ENCODE measurements at regions not wholly inside any gene's neighbourhood (a gene's known extent, or its start where the extent isn't known, plus 50 kb on each side); places are given as distances from the start of the nearest gene placed in this dataset.

GRCh38 chr1:184157394-184157742 lies 105.8 kb downstream of the TSEN15 start:
- 0% methylated on average over 1 of the region's 1 CpG for WGBS (ENCODE audit: low lambda C conversion rate)
- no TSS peak for BruUV-seq (replicated peaks)
- no peak overlapping the region for H2AFZ ChIP-seq (ENCODE audit: low read length)
- intact Hi-C loops (cut with micrococcal nuclease; ENCODE audit: unreplicated experiment) (no loop called here), in situ Hi-C loops (cut with HindIII; ENCODE audit: extremely low pct_ligation_motif_present, low pct_unique_long_range_greater_than_20kb) (no loop called here)
- H4K20me1 ChIP-seq (ENCODE audit: insufficient read depth, low read length) = no peaks in the 10 kb centered on the region
- H3K79me2 ChIP-seq (ENCODE audit: insufficient read depth, low read length) = no peaks in the 10 kb centered on the region
- no peak for ATAC-seq
- H3K4me3 ChIP-seq (replicated peaks in 1 of 3; ENCODE audit: insufficient read depth in 1 of 3, low read depth in 2 of 3, low read length in 3 of 3) = no peak overlapping the region
- peaks cover 0 to 23% of the 10 kb centered on the region in 2 experiments; a peak in 4 of 5 replicates for H3K27me3 ChIP-seq (ENCODE audit: control insufficient read depth in 1 of 2, insufficient read depth in 2 of 2, low read length in 2 of 2)
- FAIRE-seq = no peak
- H3K9ac ChIP-seq (ENCODE audit: insufficient read depth, low read depth, low read length) = no peak overlapping the region
- H3K4me1 ChIP-seq (ENCODE audit: insufficient read depth, low read length) = no peaks in the 10 kb centered on the region
- ChIA-PET POLR2A (no interaction called here), CTCF (ENCODE audit: low intra/inter-chr PET ratio, low total read pairs) (no interaction called here)
- H3K4me2 ChIP-seq (ENCODE audit: low read depth, low read length) = no peak overlapping the region
- DNase-seq (ENCODE audit: low spot score) = no peak
- H3K36me3 ChIP-seq (replicated peaks in 1 of 2; ENCODE audit: control insufficient read depth in 1 of 2, insufficient read depth in 2 of 2, low read length in 2 of 2) = no peaks in the 10 kb centered on the region
- H3K9me3 ChIP-seq (ENCODE audit: low read length) = no peaks in the 10 kb centered on the region
- H3K27ac ChIP-seq (ENCODE audit: extremely low read length, insufficient read depth, low read length) = no peak overlapping the region
- no peak for TF ChIP-seq TBX3 (IDR thresholded peaks at IDR 0.05; ENCODE audit: borderline replicate concordance)
- TF ChIP-seq BRF2 (CRISPR knock-in tag; IDR thresholded peaks at IDR 0.05) = no peak
- no peak for TF ChIP-seq KDM5A (IDR thresholded peaks at IDR 0.05; ENCODE audit: borderline replicate concordance, low read length)
- TF ChIP-seq SKIL (CRISPR knock-in tag; IDR thresholded peaks at IDR 0.05; ENCODE audit: borderline replicate concordance) = no peak
- TF ChIP-seq, protein P1, sequence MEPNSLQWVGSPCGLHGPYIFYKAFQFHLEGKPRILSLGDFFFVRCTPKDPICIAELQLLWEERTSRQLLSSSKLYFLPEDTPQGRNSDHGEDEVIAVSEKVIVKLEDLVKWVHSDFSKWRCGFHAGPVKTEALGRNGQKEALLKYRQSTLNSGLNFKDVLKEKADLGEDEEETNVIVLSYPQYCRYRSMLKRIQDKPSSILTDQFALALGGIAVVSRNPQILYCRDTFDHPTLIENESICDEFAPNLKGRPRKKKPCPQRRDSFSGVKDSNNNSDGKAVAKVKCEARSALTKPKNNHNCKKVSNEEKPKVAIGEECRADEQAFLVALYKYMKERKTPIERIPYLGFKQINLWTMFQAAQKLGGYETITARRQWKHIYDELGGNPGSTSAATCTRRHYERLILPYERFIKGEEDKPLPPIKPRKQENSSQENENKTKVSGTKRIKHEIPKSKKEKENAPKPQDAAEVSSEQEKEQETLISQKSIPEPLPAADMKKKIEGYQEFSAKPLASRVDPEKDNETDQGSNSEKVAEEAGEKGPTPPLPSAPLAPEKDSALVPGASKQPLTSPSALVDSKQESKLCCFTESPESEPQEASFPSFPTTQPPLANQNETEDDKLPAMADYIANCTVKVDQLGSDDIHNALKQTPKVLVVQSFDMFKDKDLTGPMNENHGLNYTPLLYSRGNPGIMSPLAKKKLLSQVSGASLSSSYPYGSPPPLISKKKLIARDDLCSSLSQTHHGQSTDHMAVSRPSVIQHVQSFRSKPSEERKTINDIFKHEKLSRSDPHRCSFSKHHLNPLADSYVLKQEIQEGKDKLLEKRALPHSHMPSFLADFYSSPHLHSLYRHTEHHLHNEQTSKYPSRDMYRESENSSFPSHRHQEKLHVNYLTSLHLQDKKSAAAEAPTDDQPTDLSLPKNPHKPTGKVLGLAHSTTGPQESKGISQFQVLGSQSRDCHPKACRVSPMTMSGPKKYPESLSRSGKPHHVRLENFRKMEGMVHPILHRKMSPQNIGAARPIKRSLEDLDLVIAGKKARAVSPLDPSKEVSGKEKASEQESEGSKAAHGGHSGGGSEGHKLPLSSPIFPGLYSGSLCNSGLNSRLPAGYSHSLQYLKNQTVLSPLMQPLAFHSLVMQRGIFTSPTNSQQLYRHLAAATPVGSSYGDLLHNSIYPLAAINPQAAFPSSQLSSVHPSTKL (CRISPR knock-in tag; IDR thresholded peaks at IDR 0.05) = no peak
- no peak for TF ChIP-seq ZNF296 (CRISPR knock-in tag; conservative IDR thresholded peaks at IDR 0.05)
- TF ChIP-seq, protein P2, sequence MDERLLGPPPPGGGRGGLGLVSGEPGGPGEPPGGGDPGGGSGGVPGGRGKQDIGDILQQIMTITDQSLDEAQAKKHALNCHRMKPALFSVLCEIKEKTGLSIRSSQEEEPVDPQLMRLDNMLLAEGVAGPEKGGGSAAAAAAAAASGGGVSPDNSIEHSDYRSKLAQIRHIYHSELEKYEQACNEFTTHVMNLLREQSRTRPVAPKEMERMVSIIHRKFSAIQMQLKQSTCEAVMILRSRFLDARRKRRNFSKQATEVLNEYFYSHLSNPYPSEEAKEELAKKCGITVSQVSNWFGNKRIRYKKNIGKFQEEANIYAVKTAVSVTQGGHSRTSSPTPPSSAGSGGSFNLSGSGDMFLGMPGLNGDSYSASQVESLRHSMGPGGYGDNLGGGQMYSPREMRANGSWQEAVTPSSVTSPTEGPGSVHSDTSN (CRISPR knock-in tag; IDR thresholded peaks at IDR 0.05) = no peak
- TF ChIP-seq MXD4 (CRISPR knock-in tag; IDR thresholded peaks at IDR 0.05) = no peak
- no peak for TF ChIP-seq ZNF768 (CRISPR knock-in tag; IDR thresholded peaks at IDR 0.05)
- no peak for TF ChIP-seq ZNF335 (CRISPR knock-in tag; IDR thresholded peaks at IDR 0.05)
- TF ChIP-seq, protein P3, sequence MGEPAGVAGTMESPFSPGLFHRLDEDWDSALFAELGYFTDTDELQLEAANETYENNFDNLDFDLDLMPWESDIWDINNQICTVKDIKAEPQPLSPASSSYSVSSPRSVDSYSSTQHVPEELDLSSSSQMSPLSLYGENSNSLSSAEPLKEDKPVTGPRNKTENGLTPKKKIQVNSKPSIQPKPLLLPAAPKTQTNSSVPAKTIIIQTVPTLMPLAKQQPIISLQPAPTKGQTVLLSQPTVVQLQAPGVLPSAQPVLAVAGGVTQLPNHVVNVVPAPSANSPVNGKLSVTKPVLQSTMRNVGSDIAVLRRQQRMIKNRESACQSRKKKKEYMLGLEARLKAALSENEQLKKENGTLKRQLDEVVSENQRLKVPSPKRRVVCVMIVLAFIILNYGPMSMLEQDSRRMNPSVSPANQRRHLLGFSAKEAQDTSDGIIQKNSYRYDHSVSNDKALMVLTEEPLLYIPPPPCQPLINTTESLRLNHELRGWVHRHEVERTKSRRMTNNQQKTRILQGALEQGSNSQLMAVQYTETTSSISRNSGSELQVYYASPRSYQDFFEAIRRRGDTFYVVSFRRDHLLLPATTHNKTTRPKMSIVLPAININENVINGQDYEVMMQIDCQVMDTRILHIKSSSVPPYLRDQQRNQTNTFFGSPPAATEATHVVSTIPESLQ (CRISPR knock-in tag; conservative IDR thresholded peaks at IDR 0.05) = no peak
- no peak for TF ChIP-seq ONECUT2 (CRISPR knock-in tag; IDR thresholded peaks at IDR 0.05)
- TF ChIP-seq PITX1 (CRISPR knock-in tag; IDR thresholded peaks at IDR 0.05) = no peak
- no peak for TF ChIP-seq ZNF776 (CRISPR knock-in tag; IDR thresholded peaks at IDR 0.05)
- no peak for TF ChIP-seq GABPA (IDR thresholded peaks at IDR 0.05; ENCODE audit: low read depth, low read length)
- no peak for TF ChIP-seq GABPA (CRISPR knock-in tag; IDR thresholded peaks at IDR 0.05; ENCODE audit: low read depth)
- no peak for TF ChIP-seq RFX1 (IDR thresholded peaks at IDR 0.05)
- TF ChIP-seq PLRG1 (conservative IDR thresholded peaks at IDR 0.05) = no peak
